H1 (cell line): ENCODE measurements at regions not wholly inside any gene's neighbourhood (a gene's known extent, or its start where the extent isn't known, plus 50 kb on each side); places are given as distances from the start of the nearest gene placed in this dataset.

Source experiments
- CTCF ChIA-PET: fragments of 300-600 bp; sonication (Branson Sonifier 250); formaldehyde crosslinking; loops from one replicate; lab custom pipeline; 2021; ENCODE audit not compliant: partially characterized antibody; lab: Charles Lee
- POLR2A ChIA-PET: fragments of 300-600 bp; sonication (Branson Sonifier 250); formaldehyde crosslinking; loops from one replicate; lab custom pipeline; 2021; ENCODE audit warnings: inconsistent platforms; ENCODE audit not compliant: partially characterized antibody; lab: Charles Lee
- DNase-seq, 2 experiments: peaks; one replicate each; pipeline versions ENCODE4 v3.0.0 to v3.0.0-alpha.2; 2010 to 2022; ENCODE audit warnings: low spot score in 2 of 2, low read depth in 1 of 2, mixed read lengths in 1 of 2
- FAIRE-seq: peaks from 2 replicates; lab custom pipeline; 2011; peaks lifted over from hg19 to GRCh38; lab: Jason Lieb, UNC
- H2AFZ ChIP-seq: 2 replicates; pipeline ENCODE4 v1.8.1; 2012; ENCODE audit warnings: low read length, inconsistent platforms
- H2AK5ac ChIP-seq: 2 replicates; pipeline ENCODE4 v1.6.1; 2013; ENCODE audit warnings: low read depth, low read length
- H2BK120ac ChIP-seq: replicated peaks from 2 replicates; pipeline ENCODE3; 2013; ENCODE audit warnings: low read depth, low read length, inconsistent platforms
- H2BK12ac ChIP-seq: 2 replicates; pipeline ENCODE4 v1.6.1; 2013; ENCODE audit warnings: low read depth, low read length
- H2BK15ac ChIP-seq: 2 replicates; pipeline ENCODE4 v1.6.1; 2013; ENCODE audit warnings: low read length
- H2BK20ac ChIP-seq: 2 replicates; pipeline ENCODE4 v1.6.1; 2013; ENCODE audit warnings: low read length
- H2BK5ac ChIP-seq: 2 replicates; pipeline ENCODE4 v1.6.1; 2013; ENCODE audit warnings: low read depth, low read length
- H3K14ac ChIP-seq: 2 replicates; pipeline ENCODE4 v1.6.1; 2013; ENCODE audit warnings: inconsistent platforms; ENCODE audit not compliant: insufficient read length
- H3K18ac ChIP-seq: 2 replicates; pipeline ENCODE4 v1.6.1; 2013; ENCODE audit warnings: low read length; ENCODE audit errors: extremely low read depth
- H3K23ac ChIP-seq: 2 replicates; pipeline ENCODE4 v1.6.1; 2013; ENCODE audit warnings: inconsistent platforms; ENCODE audit not compliant: insufficient read length
- H3K23me2 ChIP-seq: 2 replicates; pipeline ENCODE4 v1.6.1; 2013; ENCODE audit warnings: low read depth, low read length
- H3K27ac ChIP-seq: 2 replicates; pipeline ENCODE4 v1.6.1; 2011; ENCODE audit warnings: low read depth, low read length, inconsistent platforms
- H3K27me3 ChIP-seq, 4 experiments: replicated peaks in 1 of 4; 1 replicate in 1 of 4; 2 replicates in 3 of 4; pipeline versions ENCODE4 v1.6.1 to v1.8.1; 2011 to 2013; ENCODE audit warnings: low read length in 3 of 4, mild to moderate bottlenecking in 3 of 4, inconsistent platforms in 2 of 4, mixed read lengths in 2 of 4, moderate library complexity in 1 of 4; ENCODE audit not compliant: control insufficient read depth in 3 of 4, insufficient read depth in 3 of 4; ENCODE audit errors: extremely low read depth in 1 of 4
- H3K36me3 ChIP-seq, 4 experiments: 2 replicates each; pipeline versions ENCODE4 v1.6.1 to v1.8.1; 2011 to 2013; ENCODE audit warnings: mild to moderate bottlenecking in 4 of 4, low read length in 3 of 4, moderate library complexity in 2 of 4, control low read depth in 1 of 4, inconsistent platforms in 1 of 4; ENCODE audit not compliant: insufficient read depth in 4 of 4, control insufficient read depth in 2 of 4
- H3K4ac ChIP-seq: replicated peaks from 2 replicates; pipeline ENCODE3; 2013; ENCODE audit warnings: low read length, low read depth, mixed read lengths, inconsistent platforms; ENCODE audit not compliant: insufficient read length
- H3K4me1 ChIP-seq, 4 experiments: replicated peaks in 1 of 4; 1 replicate in 1 of 4; 2 replicates in 3 of 4; pipeline versions ENCODE4 v1.6.1 to v1.8.1; 2011 to 2013; ENCODE audit warnings: low read length in 3 of 4, inconsistent platforms in 2 of 4, mixed read lengths in 1 of 4; ENCODE audit not compliant: insufficient read depth in 4 of 4, control insufficient read depth in 3 of 4
- H3K4me2 ChIP-seq, 2 experiments: 2 replicates each; pipeline versions ENCODE4 v1.6.1 to v1.8.1; 2011 to 2013; ENCODE audit warnings: low read depth in 2 of 2, low read length in 2 of 2, control low read depth in 1 of 2, inconsistent platforms in 1 of 2, mild to moderate bottlenecking in 1 of 2; ENCODE audit not compliant: insufficient read depth in 1 of 2
- H3K4me3 ChIP-seq, 4 experiments: fragments of 200-600, 300-600 bp in 1 of 4; sonication (generic), shearing (Covaris generic), sonication (Bioruptor Twin) in 1 of 4; 2 replicates each; pipeline versions ENCODE4 v1.5.1 to v1.8.1; 2011 to 2016; ENCODE audit warnings: low read length in 4 of 4, low read depth in 3 of 4, control low read depth in 2 of 4, inconsistent platforms in 2 of 4, mild to moderate bottlenecking in 2 of 4, mixed read lengths in 1 of 4, moderate library complexity in 1 of 4; ENCODE audit not compliant: insufficient read depth in 2 of 4; ENCODE audit errors: extremely low read depth in 1 of 4
- H3K56ac ChIP-seq: replicated peaks from 2 replicates; pipeline ENCODE3; 2013; ENCODE audit warnings: low read depth, mild to moderate bottlenecking, mixed read lengths, low read length, inconsistent platforms; ENCODE audit not compliant: insufficient read length
- H3K79me1 ChIP-seq: 2 replicates; pipeline ENCODE4 v1.6.1; 2013; ENCODE audit warnings: low read depth, low read length, control low read depth
- H3K79me2 ChIP-seq, 2 experiments: 2 replicates each; pipeline versions ENCODE4 v1.6.1 to v1.8.1; 2012 to 2013; ENCODE audit warnings: low read length in 2 of 2, mild to moderate bottlenecking in 2 of 2, inconsistent platforms in 1 of 2; ENCODE audit not compliant: insufficient read depth in 2 of 2, control insufficient read depth in 1 of 2
- H3K9ac ChIP-seq, 4 experiments: replicated peaks in 1 of 4; 1 replicate in 1 of 4; 2 replicates in 3 of 4; pipeline versions ENCODE4 v1.6.1 to v1.8.1; 2011 to 2013; ENCODE audit warnings: low read depth in 3 of 4, low read length in 3 of 4, control low read depth in 2 of 4, mild to moderate bottlenecking in 2 of 4, moderate library complexity in 2 of 4, inconsistent platforms in 1 of 4; ENCODE audit errors: extremely low read depth in 1 of 4
- H3K9me3 ChIP-seq, 2 experiments: 2 replicates each; pipeline versions ENCODE4 v1.6.1 to v1.8.1; 2012 to 2013; ENCODE audit warnings: mild to moderate bottlenecking in 2 of 2, moderate library complexity in 2 of 2, control low read depth in 1 of 2, inconsistent platforms in 1 of 2, low read depth in 1 of 2, low read length in 1 of 2, mixed read lengths in 1 of 2; ENCODE audit not compliant: insufficient read depth in 2 of 2
- H4K20me1 ChIP-seq, 2 experiments: replicated peaks in 1 of 2; 2 replicates each; pipeline versions ENCODE3 to v1.8.1; 2011 to 2013; ENCODE audit warnings: inconsistent platforms in 2 of 2, low read length in 2 of 2, mild to moderate bottlenecking in 1 of 2; ENCODE audit not compliant: insufficient read depth in 2 of 2, control insufficient read depth in 1 of 2
- H4K5ac ChIP-seq: 2 replicates; pipeline ENCODE4 v1.6.1; 2013; ENCODE audit warnings: low read length, low read depth, mixed read lengths, inconsistent platforms; ENCODE audit not compliant: insufficient read length
- H4K8ac ChIP-seq: 2 replicates; pipeline ENCODE4 v1.8.0; 2013; ENCODE audit warnings: mild to moderate bottlenecking, moderate library complexity, low read length, inconsistent platforms; ENCODE audit not compliant: insufficient read depth; ENCODE audit errors: extremely low read depth
- H4K91ac ChIP-seq: replicated peaks from 2 replicates; pipeline ENCODE3; 2013; ENCODE audit warnings: low read length, mixed read lengths, inconsistent platforms; ENCODE audit not compliant: insufficient read length
- GABPA ChIP-seq: IDR thresholded peaks from 2 replicates; pipeline ENCODE4 v1.6.1; 2011; ENCODE audit warnings: mild to moderate bottlenecking, low read length, moderate library complexity, borderline replicate concordance; ENCODE audit not compliant: insufficient read depth
- MAFK ChIP-seq: IDR thresholded peaks from 2 replicates; pipeline ENCODE4 v1.6.1; 2012; ENCODE audit warnings: low read depth, mild to moderate bottlenecking, improper control_type of control experiment, low read length
- PHF8 ChIP-seq: fragments of 200-600 bp; sonication (generic); conservative IDR thresholded peaks from 2 replicates; pipeline ENCODE4 v1.7.1; 2012; ENCODE audit warnings: low read depth, mild to moderate bottlenecking, inconsistent platforms, low read length, moderate library complexity
- RFX5 ChIP-seq: IDR thresholded peaks from 2 replicates; pipeline ENCODE4 v1.6.1; 2011; ENCODE audit warnings: low read depth, low read length, improper control_type of control experiment, borderline replicate concordance
- SAP30 ChIP-seq: fragments of 300-600 bp; sonication (generic); IDR thresholded peaks from 2 replicates; pipeline ENCODE4 v1.7.1; 2012; ENCODE audit warnings: low read length, moderate library complexity, mild to moderate bottlenecking, inconsistent platforms; ENCODE audit not compliant: insufficient read depth, insufficient replicate concordance
- SP1 ChIP-seq: IDR thresholded peaks from 2 replicates; pipeline ENCODE4 v1.6.1; 2011; ENCODE audit warnings: low read depth, low read length
- SP2 ChIP-seq: IDR thresholded peaks from 2 replicates; pipeline ENCODE4 v1.6.1; 2012; ENCODE audit warnings: mild to moderate bottlenecking, low read length, inconsistent platforms
- TAF7 ChIP-seq: optimal IDR thresholded peaks from 2 replicates; pipeline ENCODE3; 2011; ENCODE audit warnings: low read depth, mild to moderate bottlenecking, inconsistent platforms, low read length, moderate library complexity, borderline replicate concordance
- TEAD4 ChIP-seq: IDR thresholded peaks from 2 replicates; pipeline ENCODE4 v1.6.1; 2012; ENCODE audit warnings: low read depth, low read length, inconsistent platforms, mixed read lengths
- ZNF274 ChIP-seq: IDR thresholded peaks from 2 replicates; pipeline ENCODE4 v1.7.0; 2012; ENCODE audit warnings: low read length, borderline replicate concordance; ENCODE audit errors: extremely low read depth
- WGBS, 2 experiments: shearing (Covaris generic) in 1 of 2; methylation state at CpG; one replicate each; pipeline versions ENCODE4 v1.1.6 to v1.1.7; 2013 to 2015; ENCODE audit warnings: low lambda C conversion rate in 2 of 2, mixed read lengths in 2 of 2, inconsistent platforms in 1 of 2, low coverage in 1 of 2, missing lambda C conversion rate in 1 of 2; ENCODE audit not compliant: insufficient replicate concordance in 2 of 2, insufficient coverage in 1 of 2, insufficient read length in 1 of 2; ENCODE audit errors: extremely low coverage in 1 of 2, missing lambda C conversion rate in 1 of 2; 5-methylcytosine and 5-hydroxymethylcytosine counted together
- TF ChIP-seq, protein P1 (sequence below): IDR thresholded peaks from 2 replicates; pipeline ENCODE4 v1.6.1; 2011; ENCODE audit warnings: low read length, improper control_type of control experiment

- Histone ChIP-seq H3K79me2 (no peaks in the 10 kb centered on the region), H3K27ac (no peak overlapping the region), H3K27me3 (no peaks in the 10 kb centered on the region), H2BK5ac (no peak overlapping the region), H2BK15ac (no peak overlapping the region), H3K4ac (no peak overlapping the region), H3K79me1 (no peaks in the 10 kb centered on the region), H4K5ac (no peak overlapping the region), H3K56ac (no peak overlapping the region), H2BK12ac (no peak overlapping the region), H4K20me1 (no peaks in the 10 kb centered on the region), H3K18ac (no peak overlapping the region), H4K91ac (no peak overlapping the region), H3K9ac (no peak overlapping the region), H3K36me3 (no peaks in the 10 kb centered on the region), H3K23ac (no peak overlapping the region), H2BK120ac (no peak overlapping the region), H3K4me1 (no peaks in the 10 kb centered on the region), H2BK20ac (no peak overlapping the region), H3K9me3 (no peaks in the 10 kb centered on the region), H3K4me2 (no peak overlapping the region), H3K23me2 (no peaks in the 10 kb centered on the region), H3K4me3 (no peak overlapping the region), H2AFZ (no peak overlapping the region), H2AK5ac (no peak overlapping the region), H4K8ac (no peak overlapping the region), H3K14ac (no peak overlapping the region)
- CTCF ChIA-PET = interaction anchor here (2.4 kb wide), 1 partner anchor 216 kb away, joined by 7 read pairs; no protein-coding TSS in a partner anchor
- no peak for DNase-seq
- no peak for FAIRE-seq
- POLR2A ChIA-PET = no interaction called here
- TF ChIP-seq, protein P1, sequence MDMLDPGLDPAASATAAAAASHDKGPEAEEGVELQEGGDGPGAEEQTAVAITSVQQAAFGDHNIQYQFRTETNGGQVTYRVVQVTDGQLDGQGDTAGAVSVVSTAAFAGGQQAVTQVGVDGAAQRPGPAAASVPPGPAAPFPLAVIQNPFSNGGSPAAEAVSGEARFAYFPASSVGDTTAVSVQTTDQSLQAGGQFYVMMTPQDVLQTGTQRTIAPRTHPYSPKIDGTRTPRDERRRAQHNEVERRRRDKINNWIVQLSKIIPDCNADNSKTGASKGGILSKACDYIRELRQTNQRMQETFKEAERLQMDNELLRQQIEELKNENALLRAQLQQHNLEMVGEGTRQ = no peak
- no peak for TF ChIP-seq SP1
- TF ChIP-seq RFX5 = no peak
- no peak for TF ChIP-seq SAP30
- TF ChIP-seq SP2 = no peak
- TF ChIP-seq TAF7 = no peak
- no peak for TF ChIP-seq TEAD4
- TF ChIP-seq GABPA = no peak
- TF ChIP-seq PHF8 = no peak
- no peak for TF ChIP-seq MAFK
- no peak for TF ChIP-seq ZNF274
- 92% methylated on average over 1 of the region's 1 CpG; no CpG with 5 or more reads in 1 of the 2 experiments for WGBS, 2 experiments
Observed at GRCh38 chr6:74993136-74993535, 212.7 kb downstream of the COL12A1 start.
